ENCODE measurements at regions not wholly inside any gene's neighbourhood (a gene's known extent, or its start where the extent isn't known, plus 50 kb on each side); places are given as distances from the start of the nearest gene placed in this dataset.

- TF ChIP-seq IRF9 (tag; IDR thresholded peaks at IDR 0.05) (no peak), RB1 (IDR thresholded peaks at IDR 0.05; ENCODE audit: low read depth) (no peak), SNAPC5 (CRISPR knock-in tag; IDR thresholded peaks at IDR 0.05) (no peak), ZNF24 (IDR thresholded peaks at IDR 0.05) (no peak; the same call in 1 of the 2 replicates), JUND (IDR thresholded peaks at IDR 0.05; ENCODE audit: borderline replicate concordance, low read depth, low read length) (0 out of 2 replicates have a peak, but pooled peaks have one; percentile 28), JUND (tag; IDR thresholded peaks at IDR 0.05; ENCODE audit: borderline replicate concordance, low read depth, low read length) (no peak; the same call in 2 of the 3 replicates), ZBTB7A (IDR thresholded peaks at IDR 0.05; ENCODE audit: borderline replicate concordance, control insufficient read depth, low read depth, low read length) (peak; percentile 61; the same call in 1 of the 2 replicates), BDP1 (IDR thresholded peaks at IDR 0.05; ENCODE audit: insufficient read depth, insufficient read length) (no peak), EGR1 (conservative IDR thresholded peaks at IDR 0.05) (0 out of 2 replicates have a peak, but pooled peaks have one; percentile 24), RBBP5 (IDR thresholded peaks at IDR 0.05; ENCODE audit: borderline replicate concordance, insufficient read depth, low read length, poor library complexity, severe bottlenecking) (no peak), GTF2F1 (IDR thresholded peaks at IDR 0.05; ENCODE audit: low read depth, low read length) (no peak), ETV5 (CRISPR knock-in tag; IDR thresholded peaks at IDR 0.05; ENCODE audit: low read depth) (no peak), ZNF699 (CRISPR knock-in tag; IDR thresholded peaks at IDR 0.05; ENCODE audit: insufficient replicate concordance) (no peak), ARID3A (IDR thresholded peaks at IDR 0.05; ENCODE audit: borderline replicate concordance, low read depth, low read length) (no peak), ETS1 (conservative IDR thresholded peaks at IDR 0.05; ENCODE audit: control insufficient read depth, low read depth, low read length) (no peak), RUNX1 (IDR thresholded peaks at IDR 0.05; ENCODE audit: low read depth) (no peak), ZNF57 (CRISPR knock-in tag; IDR thresholded peaks at IDR 0.05) (no peak), ZNF124 (CRISPR knock-in tag; IDR thresholded peaks at IDR 0.05) (no peak), ARHGAP35 (IDR thresholded peaks at IDR 0.05; ENCODE audit: partially characterized antibody) (no peak), ATF2 (CRISPR knock-in tag; IDR thresholded peaks at IDR 0.05) (no peak), ZBTB12 (CRISPR knock-in tag; IDR thresholded peaks at IDR 0.05) (no peak), ZNF445 (CRISPR knock-in tag; IDR thresholded peaks at IDR 0.05; ENCODE audit: low read depth) (no peak)
These were observed 90.6 kb downstream of the RPS6KA4 start (continued) for GRCh38 chr11:64449381-64450167.

Measured in K562 (cell line).